HG03045 (cell line): ENCODE measurements at regions not wholly inside any gene's neighbourhood (a gene's known extent, or its start where the extent isn't known, plus 50 kb on each side); places are given as distances from the start of the nearest gene placed in this dataset.

Source experiments
- ATAC-seq: cut with Tn5 transposase; IDR thresholded peaks from one replicate; pipeline ENCODE4 v1.9.1; 2021; ENCODE audit warnings: mild to moderate bottlenecking, moderate library complexity; ENCODE audit not compliant: unreplicated experiment

GRCh38 chr22:47567126-47568090 is 805.0 kb downstream of the TBC1D22A start:
- no peak for ATAC-seq

GRCh38 chr22:47566491-47566890 is 804.0 kb downstream of the TBC1D22A start:
- no peak for ATAC-seq

DNA sequence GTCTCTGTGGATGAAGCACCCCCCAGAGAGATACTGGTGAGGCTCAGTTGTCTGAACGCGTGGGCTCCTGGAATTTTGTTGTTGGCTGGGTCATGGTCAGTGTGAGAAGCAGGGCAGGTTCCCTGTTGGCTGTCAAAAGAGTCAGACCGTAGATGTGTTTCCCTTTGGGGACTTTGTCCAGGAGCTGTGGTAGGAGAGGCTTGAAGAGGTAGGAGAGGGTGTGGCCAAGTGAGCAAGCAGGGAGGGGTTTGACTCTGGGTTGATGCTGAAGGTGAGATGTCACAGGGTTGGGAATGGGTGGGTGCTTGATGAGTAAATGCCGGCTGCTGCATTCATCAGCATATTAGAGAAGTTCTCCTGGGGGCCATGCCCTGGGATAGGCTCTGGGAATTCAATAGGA is 803.2 kb downstream of the TBC1D22A start:
- no peak for ATAC-seq

DNA sequence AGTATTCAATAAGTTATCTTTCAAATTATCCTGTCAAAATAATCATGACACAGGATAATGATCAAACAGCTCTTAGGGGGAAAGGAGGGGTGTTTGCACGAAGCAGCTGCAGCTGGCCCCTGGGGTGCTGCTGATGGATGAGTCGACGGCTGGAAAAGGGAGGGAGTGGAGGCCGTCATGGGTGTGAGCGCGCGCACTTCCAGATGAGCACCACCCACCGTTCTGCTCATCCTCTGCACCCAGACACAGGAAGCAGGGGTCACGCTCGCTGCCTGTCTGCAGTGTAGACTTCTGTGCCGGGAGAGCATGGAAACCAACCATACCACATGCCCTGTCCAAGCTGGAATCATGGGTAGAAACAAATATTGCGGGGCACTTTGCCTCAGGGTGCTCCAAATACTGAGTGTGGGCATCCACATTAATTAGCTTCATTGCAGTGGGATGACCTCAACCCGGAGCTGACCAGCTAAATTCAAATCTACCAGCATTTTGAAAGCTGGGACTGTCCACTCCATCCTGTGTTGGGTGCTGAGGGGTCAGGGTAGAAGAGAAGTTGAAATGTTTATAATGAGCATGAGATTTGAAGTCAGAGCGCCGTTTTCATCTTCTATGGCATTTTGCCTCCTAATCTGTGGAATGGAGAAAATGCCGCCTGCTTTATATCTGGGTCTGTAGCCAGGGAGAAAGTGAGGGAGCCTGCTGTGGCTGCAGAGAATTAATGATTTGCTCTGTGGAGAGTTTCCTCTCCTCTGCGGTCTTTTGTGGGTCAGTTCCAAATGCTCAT is 802.4 kb downstream of the TBC1D22A start:
- no peak for ATAC-seq

DNA sequence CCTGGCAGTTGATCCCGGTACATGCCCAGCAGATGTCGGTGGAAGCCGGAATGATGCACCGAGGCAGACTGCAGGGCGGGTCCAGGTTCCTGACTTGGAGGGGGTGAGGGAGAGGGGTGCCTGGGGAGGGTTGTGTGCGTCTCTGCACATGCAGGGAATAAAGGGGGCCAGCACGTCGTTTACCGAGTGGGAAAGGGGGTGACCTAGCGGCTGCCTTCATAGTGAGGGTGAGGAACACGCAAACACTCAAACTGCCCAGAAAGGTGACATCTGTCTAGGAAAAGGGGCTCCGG is 801.7 kb downstream of the TBC1D22A start:
- no peak for ATAC-seq

DNA sequence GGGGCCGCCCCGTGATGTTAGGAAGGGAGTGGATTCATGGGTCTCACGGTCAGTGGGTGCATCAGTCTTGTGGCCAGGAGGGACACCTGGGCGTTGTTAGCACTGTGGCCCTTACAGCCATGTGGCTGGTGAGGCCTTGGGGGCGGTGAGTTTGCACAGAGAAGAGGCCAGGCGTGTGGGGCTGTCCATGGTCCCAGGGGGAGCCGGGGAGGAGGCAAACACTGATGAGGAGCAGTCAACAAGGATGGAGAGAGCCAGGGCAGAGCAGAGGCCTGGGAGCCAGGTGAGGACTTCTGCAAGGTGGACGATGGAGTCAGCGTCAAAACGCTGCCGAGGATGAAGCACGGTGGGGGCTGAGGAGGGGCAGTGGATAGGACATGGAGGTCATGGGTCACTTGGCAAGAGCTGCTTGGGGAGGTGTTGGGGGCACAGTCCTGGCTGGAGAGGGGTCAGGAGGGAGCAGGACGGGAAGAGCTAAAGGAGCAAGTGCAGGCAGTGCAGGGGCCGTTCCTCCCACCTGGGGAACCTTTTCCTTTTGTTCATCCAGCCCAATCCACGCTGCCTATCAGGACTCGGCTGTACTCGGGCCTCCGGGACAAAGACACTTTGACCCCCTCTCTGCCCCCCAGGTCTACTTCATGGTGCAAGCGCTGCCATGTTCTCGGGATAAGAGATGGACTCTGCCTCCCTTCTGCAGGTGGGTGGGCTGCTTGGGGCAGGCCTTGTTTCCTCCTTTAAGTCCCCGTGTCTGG is 801.1 kb downstream of the TBC1D22A start:
- no peak for ATAC-seq

DNA sequence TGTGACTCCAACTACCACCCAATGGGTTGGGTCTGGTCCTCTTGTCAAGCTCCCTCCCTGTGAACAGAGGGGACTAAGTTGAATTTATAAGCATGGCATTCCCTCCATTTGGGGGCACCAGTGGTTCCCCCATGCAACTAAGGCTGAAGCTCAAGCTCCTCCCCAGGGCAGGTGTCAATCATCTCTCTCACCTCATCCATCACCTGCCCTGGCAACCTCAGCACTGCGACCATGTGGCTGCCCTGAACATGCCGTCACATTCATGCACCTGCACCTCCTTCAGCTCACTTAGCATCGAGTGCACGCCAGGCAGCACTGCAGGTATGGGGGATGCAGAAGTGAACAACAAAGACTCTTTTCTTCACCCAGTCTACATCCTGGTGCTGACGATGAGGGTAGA is 799.3 kb downstream of the TBC1D22A start:
- ATAC-seq: no peak

GRCh38 chr22:47561115-47561675 is 798.7 kb downstream of the TBC1D22A start:
- ATAC-seq: no peak

- ATAC-seq: no peak
Observed at GRCh38 chr22:47558828-47559700, 796.6 kb downstream of the TBC1D22A start.

DNA sequence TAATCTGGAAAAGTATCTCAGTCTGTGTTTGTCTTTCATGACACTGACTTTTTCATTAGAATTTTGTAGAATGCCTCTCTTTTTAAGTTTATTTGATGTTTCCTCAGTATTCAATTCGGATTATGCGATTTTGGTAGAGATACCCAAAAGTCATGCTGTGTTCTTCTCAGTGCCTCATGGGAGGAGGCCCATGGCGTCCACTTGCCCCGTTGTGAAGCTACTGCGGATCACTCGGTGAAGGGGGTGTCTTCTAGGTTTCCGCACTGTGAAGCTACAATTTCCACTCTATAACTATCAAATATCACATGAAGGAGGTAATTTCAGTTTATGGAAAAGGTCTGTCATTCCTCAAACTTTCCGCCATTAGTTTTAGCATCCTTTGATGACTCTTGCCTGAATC is 794.0 kb downstream of the TBC1D22A start:
- no peak for ATAC-seq

DNA sequence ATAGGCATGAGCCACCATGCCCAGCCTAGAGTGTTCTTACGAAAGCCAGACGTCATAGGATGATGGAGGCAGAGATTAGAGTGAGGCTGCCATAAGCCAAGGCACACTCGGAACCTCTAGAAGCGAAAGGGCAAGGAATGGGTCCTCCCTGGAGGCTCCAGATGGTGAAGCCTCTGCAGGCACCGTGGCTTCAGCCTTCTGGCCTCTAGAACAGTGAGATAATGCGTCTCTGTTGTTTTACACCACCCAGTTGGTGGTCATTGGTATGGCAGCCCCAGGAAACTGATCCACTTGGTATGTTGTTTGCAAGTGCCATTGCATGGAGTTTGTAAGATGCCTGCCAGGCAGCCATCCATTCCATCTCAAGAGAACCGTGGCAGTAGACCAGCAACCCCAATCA is 791.0 kb downstream of the TBC1D22A start:
- no peak for ATAC-seq

GRCh38 chr22:47552541-47553205 is 790.2 kb downstream of the TBC1D22A start:
- no peak for ATAC-seq

- no peak for ATAC-seq
Observed at GRCh38 chr22:47552024-47552423, 789.6 kb downstream of the TBC1D22A start.

- no peak for ATAC-seq
Observed at GRCh38 chr22:47551431-47551775, 789.0 kb downstream of the TBC1D22A start.

- ATAC-seq: no peak
Observed at GRCh38 chr22:47550524-47551430, 788.3 kb downstream of the TBC1D22A start.

DNA sequence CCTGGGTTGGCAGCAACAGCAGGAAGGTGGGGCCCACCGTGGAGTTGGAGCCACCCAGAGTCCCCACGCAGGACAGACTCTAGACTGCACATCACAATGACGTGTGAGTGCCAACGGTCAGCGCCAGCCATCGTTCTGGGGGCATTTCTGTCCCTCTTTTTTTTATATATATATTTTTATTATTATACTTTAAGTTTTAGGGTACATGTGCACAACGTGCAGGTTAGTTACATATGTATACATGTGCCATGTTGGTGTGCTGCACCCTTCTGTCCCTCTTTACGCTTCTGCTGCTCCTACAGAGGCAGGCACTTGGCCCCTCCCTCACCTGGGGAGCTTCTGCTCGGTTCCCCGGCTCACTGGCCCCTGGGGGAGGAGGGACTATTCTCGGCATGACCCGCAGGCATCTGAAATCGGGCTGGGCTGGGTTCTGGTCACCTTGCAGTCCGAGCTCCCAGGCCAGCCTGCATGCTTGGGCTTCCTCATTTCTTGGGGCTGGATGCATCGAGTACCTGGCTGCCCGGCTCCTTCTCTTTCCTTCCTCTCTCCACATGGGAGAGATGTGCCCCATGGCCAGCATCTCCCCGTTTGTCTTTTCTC is 787.4 kb downstream of the TBC1D22A start:
- no peak for ATAC-seq

GRCh38 chr22:47548953-47549740 is 786.7 kb downstream of the TBC1D22A start:
- no peak for ATAC-seq
